ENCODE measurements at regions not wholly inside any gene's neighbourhood (a gene's known extent, or its start where the extent isn't known, plus 50 kb on each side); places are given as distances from the start of the nearest gene placed in this dataset.

GRCh38 chr3:117120014-117120413 lies 410.4 kb downstream of the TUSC7 start:
- no peaks in the 10 kb centered on the region for H3K9me3 Mint-ChIP-seq (ENCODE audit: unreplicated experiment)
- H3K27me3 Mint-ChIP-seq (ENCODE audit: low read depth, unreplicated experiment), result no peaks in the 10 kb centered on the region
- H3K4me1 Mint-ChIP-seq (ENCODE audit: low read depth, unreplicated experiment), result peaks cover 3% of the 10 kb centered on the region
- no peak overlapping the region for H3K4me3 ChIP-seq (ENCODE audit: insufficient read depth, low read depth, low read length)
- no peaks in the 10 kb centered on the region for H3K9me3 ChIP-seq (ENCODE audit: insufficient read depth, low read depth, low read length)
- no peaks in the 10 kb centered on the region for H4K20me1 ChIP-seq (ENCODE audit: insufficient read depth, low read length)
- no peak overlapping the region for H3K27ac Mint-ChIP-seq (ENCODE audit: unreplicated experiment)
- no peaks in the 10 kb centered on the region for H3K36me3 Mint-ChIP-seq (ENCODE audit: low read depth, unreplicated experiment)
- H2AFZ ChIP-seq (ENCODE audit: low read depth, low read length), result no peak overlapping the region
- FAIRE-seq (no peak), DNase-seq (ENCODE audit: low read depth) (no peak)
- H3K4me1 ChIP-seq (ENCODE audit: insufficient read depth, low read length), result no peaks in the 10 kb centered on the region
- no peak overlapping the region for H3K9ac ChIP-seq (ENCODE audit: low read length)
- no peak overlapping the region for H3K4me3 Mint-ChIP-seq (ENCODE audit: unreplicated experiment)
- H3K4me2 ChIP-seq (ENCODE audit: low read length), result no peak overlapping the region
- H3K27me3 ChIP-seq (ENCODE audit: insufficient read depth, low read length), result no peaks in the 10 kb centered on the region
- TF ChIP-seq CTCF (IDR thresholded peaks at IDR 0.05; ENCODE audit: insufficient read depth, low read depth, low read length) (no peak), EZH2 (IDR thresholded peaks at IDR 0.05; ENCODE audit: insufficient read depth, low read length) (no peak)
- H3K36me3 ChIP-seq (ENCODE audit: insufficient read depth, low read length), result no peaks in the 10 kb centered on the region
- no peak overlapping the region for H3K27ac ChIP-seq (ENCODE audit: low read depth, low read length)
- no peaks in the 10 kb centered on the region for H3K79me2 ChIP-seq (ENCODE audit: insufficient read depth, low read length)

DNA sequence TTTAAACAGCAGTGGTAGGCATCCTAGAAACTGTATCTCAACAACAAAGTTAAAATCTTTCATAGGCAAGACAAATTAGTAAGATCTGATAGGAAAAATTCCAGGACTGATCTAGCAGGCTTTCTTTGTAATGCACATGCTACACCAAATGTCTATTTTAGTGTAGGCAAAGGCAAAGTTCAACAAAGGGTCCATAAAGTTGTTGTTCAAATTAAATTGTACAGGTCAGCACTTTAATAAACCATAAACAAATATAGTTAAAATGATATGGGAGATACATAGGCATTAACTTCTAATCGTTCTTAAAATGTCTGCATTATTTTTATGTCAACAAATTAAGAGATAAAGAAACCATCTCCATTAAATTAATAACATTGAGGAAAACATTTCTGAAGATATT lies 413.0 kb downstream of the TUSC7 start:
- FAIRE-seq, result no peak
- no peaks in the 10 kb centered on the region for H3K9me3 Mint-ChIP-seq (ENCODE audit: unreplicated experiment)
- Histone ChIP-seq H3K36me3 (ENCODE audit: insufficient read depth, low read length) (no peaks in the 10 kb centered on the region), H3K4me1 (ENCODE audit: insufficient read depth, low read length) (no peaks in the 10 kb centered on the region), H4K20me1 (ENCODE audit: insufficient read depth, low read length) (no peaks in the 10 kb centered on the region), H3K9me3 (ENCODE audit: insufficient read depth, low read depth, low read length) (no peaks in the 10 kb centered on the region), H3K9ac (ENCODE audit: low read length) (no peak overlapping the region), H3K79me2 (ENCODE audit: insufficient read depth, low read length) (no peaks in the 10 kb centered on the region), H3K27me3 (ENCODE audit: insufficient read depth, low read length) (no peaks in the 10 kb centered on the region), H2AFZ (ENCODE audit: low read depth, low read length) (no peak overlapping the region), H3K4me3 (ENCODE audit: insufficient read depth, low read depth, low read length) (no peak overlapping the region), H3K4me2 (ENCODE audit: low read length) (no peak overlapping the region), H3K27ac (ENCODE audit: low read depth, low read length) (no peak overlapping the region)
- no peak overlapping the region for H3K27ac Mint-ChIP-seq (ENCODE audit: unreplicated experiment)
- no peak overlapping the region for H3K4me3 Mint-ChIP-seq (ENCODE audit: unreplicated experiment)
- no peaks in the 10 kb centered on the region for H3K27me3 Mint-ChIP-seq (ENCODE audit: low read depth, unreplicated experiment)
- peaks cover 3% of the 10 kb centered on the region for H3K4me1 Mint-ChIP-seq (ENCODE audit: low read depth, unreplicated experiment)
- no peak for TF ChIP-seq CTCF (IDR thresholded peaks at IDR 0.05; ENCODE audit: insufficient read depth, low read depth, low read length)
- TF ChIP-seq EZH2 (IDR thresholded peaks at IDR 0.05; ENCODE audit: insufficient read depth, low read length), result no peak
- no peak for DNase-seq (ENCODE audit: low read depth)
- no peaks in the 10 kb centered on the region for H3K36me3 Mint-ChIP-seq (ENCODE audit: low read depth, unreplicated experiment)

- H3K27me3 Mint-ChIP-seq (ENCODE audit: low read depth, unreplicated experiment), result no peaks in the 10 kb centered on the region
- no peaks in the 10 kb centered on the region for H3K9me3 Mint-ChIP-seq (ENCODE audit: unreplicated experiment)
- no peak overlapping the region for H3K9ac ChIP-seq (ENCODE audit: low read length)
- H2AFZ ChIP-seq (ENCODE audit: low read depth, low read length), result no peak overlapping the region
- no peaks in the 10 kb centered on the region for H3K36me3 ChIP-seq (ENCODE audit: insufficient read depth, low read length)
- no peaks in the 10 kb centered on the region for H3K9me3 ChIP-seq (ENCODE audit: insufficient read depth, low read depth, low read length)
- H3K4me3 Mint-ChIP-seq (ENCODE audit: unreplicated experiment), result no peak overlapping the region
- no peaks in the 10 kb centered on the region for H3K4me1 Mint-ChIP-seq (ENCODE audit: low read depth, unreplicated experiment)
- H3K27ac Mint-ChIP-seq (ENCODE audit: unreplicated experiment), result no peak overlapping the region
- TF ChIP-seq CTCF (IDR thresholded peaks at IDR 0.05; ENCODE audit: insufficient read depth, low read depth, low read length) (no peak), EZH2 (IDR thresholded peaks at IDR 0.05; ENCODE audit: insufficient read depth, low read length) (no peak)
- H3K4me1 ChIP-seq (ENCODE audit: insufficient read depth, low read length), result no peaks in the 10 kb centered on the region
- H4K20me1 ChIP-seq (ENCODE audit: insufficient read depth, low read length), result no peaks in the 10 kb centered on the region
- DNase-seq (ENCODE audit: low read depth), result no peak
- FAIRE-seq, result no peak
- no peak overlapping the region for H3K4me3 ChIP-seq (ENCODE audit: insufficient read depth, low read depth, low read length)
- H3K79me2 ChIP-seq (ENCODE audit: insufficient read depth, low read length), result no peaks in the 10 kb centered on the region
- no peak overlapping the region for H3K27ac ChIP-seq (ENCODE audit: low read depth, low read length)
- H3K4me2 ChIP-seq (ENCODE audit: low read length), result no peak overlapping the region
- H3K36me3 Mint-ChIP-seq (ENCODE audit: low read depth, unreplicated experiment), result no peaks in the 10 kb centered on the region
- no peaks in the 10 kb centered on the region for H3K27me3 ChIP-seq (ENCODE audit: insufficient read depth, low read length)
These were observed 416.9 kb downstream of the TUSC7 start for GRCh38 chr3:117126460-117126859.

Data from astrocyte (in vitro differentiated cells and primary cell).